ENCODE measurements at regions not wholly inside any gene's neighbourhood (a gene's known extent, or its start where the extent isn't known, plus 50 kb on each side); places are given as distances from the start of the nearest gene placed in this dataset.
"Not testable (repeated sequence)": the region's sequence is repeated elsewhere in the genome, so short reads cannot be mapped to it uniquely, and the experiment has no call there.

GRCh38 chr4:189869236-189869635, 71.4 kb upstream of the FRG1 start:
- Histone ChIP-seq H3K27me3 (ENCODE audit: control insufficient read depth, insufficient read depth, low read length) (no peaks in the 10 kb centered on the region), H2AFZ (ENCODE audit: low read length) (no peak overlapping the region), H3K9ac (ENCODE audit: insufficient read depth, low read length) (no peak overlapping the region), H4K20me1 (ENCODE audit: control insufficient read depth, extremely low read depth, insufficient read depth, low read length) (no peaks in the 10 kb centered on the region), H3K36me3 (ENCODE audit: control insufficient read depth, insufficient read depth, low read length) (no peaks in the 10 kb centered on the region), H3K4me1 (ENCODE audit: control insufficient read depth, extremely low read depth, insufficient read depth, low read length) (no peaks in the 10 kb centered on the region), H3K4me2 (ENCODE audit: extremely low read depth, insufficient read depth, low read length) (no peak overlapping the region), H3K9me3 (ENCODE audit: control insufficient read depth, insufficient read depth, low read depth, low read length) (no peaks in the 10 kb centered on the region), H3K27ac (ENCODE audit: insufficient read depth, low read length) (no peak overlapping the region), H3K4me3 (replicated peaks in 1 of 4; ENCODE audit: control extremely low read depth in 1 of 4, insufficient read depth in 1 of 4, low read depth in 3 of 4, low read length in 4 of 4) (no peak overlapping the region), H3K79me2 (ENCODE audit: control insufficient read depth, insufficient read depth, low read length) (no peaks in the 10 kb centered on the region)
- DNase-seq (ENCODE audit: low read depth in 2 of 2), result no peak
- TF ChIP-seq, protein P1, sequence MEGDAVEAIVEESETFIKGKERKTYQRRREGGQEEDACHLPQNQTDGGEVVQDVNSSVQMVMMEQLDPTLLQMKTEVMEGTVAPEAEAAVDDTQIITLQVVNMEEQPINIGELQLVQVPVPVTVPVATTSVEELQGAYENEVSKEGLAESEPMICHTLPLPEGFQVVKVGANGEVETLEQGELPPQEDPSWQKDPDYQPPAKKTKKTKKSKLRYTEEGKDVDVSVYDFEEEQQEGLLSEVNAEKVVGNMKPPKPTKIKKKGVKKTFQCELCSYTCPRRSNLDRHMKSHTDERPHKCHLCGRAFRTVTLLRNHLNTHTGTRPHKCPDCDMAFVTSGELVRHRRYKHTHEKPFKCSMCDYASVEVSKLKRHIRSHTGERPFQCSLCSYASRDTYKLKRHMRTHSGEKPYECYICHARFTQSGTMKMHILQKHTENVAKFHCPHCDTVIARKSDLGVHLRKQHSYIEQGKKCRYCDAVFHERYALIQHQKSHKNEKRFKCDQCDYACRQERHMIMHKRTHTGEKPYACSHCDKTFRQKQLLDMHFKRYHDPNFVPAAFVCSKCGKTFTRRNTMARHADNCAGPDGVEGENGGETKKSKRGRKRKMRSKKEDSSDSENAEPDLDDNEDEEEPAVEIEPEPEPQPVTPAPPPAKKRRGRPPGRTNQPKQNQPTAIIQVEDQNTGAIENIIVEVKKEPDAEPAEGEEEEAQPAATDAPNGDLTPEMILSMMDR (conservative IDR thresholded peaks at IDR 0.05 in 1 of 2, IDR thresholded peaks at IDR 0.05 in 1 of 2; ENCODE audit: low read depth in 1 of 2, low read length in 2 of 2), result no peak
- TF ChIP-seq EZH2 (IDR thresholded peaks at IDR 0.05; ENCODE audit: low read length, missing control alignments), result no peak

GRCh38 chr4:189870511-189871234, 70.0 kb upstream of the FRG1 start:
- Histone ChIP-seq H3K27me3 (ENCODE audit: control insufficient read depth, insufficient read depth, low read length) (no peaks in the 10 kb centered on the region), H3K4me2 (ENCODE audit: extremely low read depth, insufficient read depth, low read length) (no peak overlapping the region), H3K4me3 (replicated peaks in 1 of 4; ENCODE audit: control extremely low read depth in 1 of 4, insufficient read depth in 1 of 4, low read depth in 3 of 4, low read length in 4 of 4) (no peak overlapping the region), H3K9ac (ENCODE audit: insufficient read depth, low read length) (no peak overlapping the region), H3K79me2 (ENCODE audit: control insufficient read depth, insufficient read depth, low read length) (no peaks in the 10 kb centered on the region), H3K27ac (ENCODE audit: insufficient read depth, low read length) (no peak overlapping the region), H2AFZ (ENCODE audit: low read length) (no peak overlapping the region), H3K9me3 (ENCODE audit: control insufficient read depth, insufficient read depth, low read depth, low read length) (no peaks in the 10 kb centered on the region), H4K20me1 (ENCODE audit: control insufficient read depth, extremely low read depth, insufficient read depth, low read length) (no peaks in the 10 kb centered on the region), H3K36me3 (ENCODE audit: control insufficient read depth, insufficient read depth, low read length) (no peaks in the 10 kb centered on the region), H3K4me1 (ENCODE audit: control insufficient read depth, extremely low read depth, insufficient read depth, low read length) (no peaks in the 10 kb centered on the region)
- no peak for TF ChIP-seq EZH2 (IDR thresholded peaks at IDR 0.05; ENCODE audit: low read length, missing control alignments)
- TF ChIP-seq, protein P1 (conservative IDR thresholded peaks at IDR 0.05 in 1 of 2, IDR thresholded peaks at IDR 0.05 in 1 of 2; ENCODE audit: low read depth in 1 of 2, low read length in 2 of 2), result no peak
- DNase-seq (ENCODE audit: low read depth in 2 of 2), result no peak

GRCh38 chr4:189874591-189874990, 66.1 kb upstream of the FRG1 start:
- no peaks in the 10 kb centered on the region for H3K36me3 ChIP-seq (ENCODE audit: control insufficient read depth, insufficient read depth, low read length)
- H3K9ac ChIP-seq (ENCODE audit: insufficient read depth, low read length), result no peak overlapping the region
- no peak overlapping the region for H3K4me2 ChIP-seq (ENCODE audit: extremely low read depth, insufficient read depth, low read length)
- DNase-seq (ENCODE audit: low read depth in 2 of 2), result no peak
- no peaks in the 10 kb centered on the region for H3K4me1 ChIP-seq (ENCODE audit: control insufficient read depth, extremely low read depth, insufficient read depth, low read length)
- H3K27ac ChIP-seq (ENCODE audit: insufficient read depth, low read length), result no peak overlapping the region
- no peak overlapping the region for H2AFZ ChIP-seq (ENCODE audit: low read length)
- no peaks in the 10 kb centered on the region for H3K27me3 ChIP-seq (ENCODE audit: control insufficient read depth, insufficient read depth, low read length)
- H3K9me3 ChIP-seq (ENCODE audit: control insufficient read depth, insufficient read depth, low read depth, low read length), result no peaks in the 10 kb centered on the region
- TF ChIP-seq, protein P1 (conservative IDR thresholded peaks at IDR 0.05 in 1 of 2, IDR thresholded peaks at IDR 0.05 in 1 of 2; ENCODE audit: low read depth in 1 of 2, low read length in 2 of 2), result no peak
- no peak for TF ChIP-seq EZH2 (IDR thresholded peaks at IDR 0.05; ENCODE audit: low read length, missing control alignments)
- no peaks in the 10 kb centered on the region for H4K20me1 ChIP-seq (ENCODE audit: control insufficient read depth, extremely low read depth, insufficient read depth, low read length)
- no peak overlapping the region for H3K4me3 ChIP-seq (replicated peaks in 1 of 4; ENCODE audit: control extremely low read depth in 1 of 4, insufficient read depth in 1 of 4, low read depth in 3 of 4, low read length in 4 of 4)
- no peaks in the 10 kb centered on the region for H3K79me2 ChIP-seq (ENCODE audit: control insufficient read depth, insufficient read depth, low read length)

- not testable (repeated sequence) for H3K9me3 ChIP-seq (ENCODE audit: control insufficient read depth, insufficient read depth, low read depth, low read length); H4K20me1 ChIP-seq (ENCODE audit: control insufficient read depth, extremely low read depth, insufficient read depth, low read length); H3K4me3 ChIP-seq (replicated peaks in 1 of 4; ENCODE audit: control extremely low read depth in 1 of 4, insufficient read depth in 1 of 4, low read depth in 3 of 4, low read length in 4 of 4); H2AFZ ChIP-seq (ENCODE audit: low read length); H3K27ac ChIP-seq (ENCODE audit: insufficient read depth, low read length); H3K4me1 ChIP-seq (ENCODE audit: control insufficient read depth, extremely low read depth, insufficient read depth, low read length); H3K4me2 ChIP-seq (ENCODE audit: extremely low read depth, insufficient read depth, low read length); H3K9ac ChIP-seq (ENCODE audit: insufficient read depth, low read length); H3K79me2 ChIP-seq (ENCODE audit: control insufficient read depth, insufficient read depth, low read length); H3K36me3 ChIP-seq (ENCODE audit: control insufficient read depth, insufficient read depth, low read length); H3K27me3 ChIP-seq (ENCODE audit: control insufficient read depth, insufficient read depth, low read length)
- DNase-seq (ENCODE audit: low read depth in 2 of 2), result peak in 1 of 2 donors; percentile 2
These were observed 59.5 kb upstream of the FRG1 start for GRCh38 chr4:189881190-189881589.

- H3K79me2 ChIP-seq (ENCODE audit: control insufficient read depth, insufficient read depth, low read length); H3K4me2 ChIP-seq (ENCODE audit: extremely low read depth, insufficient read depth, low read length); H3K27me3 ChIP-seq (ENCODE audit: control insufficient read depth, insufficient read depth, low read length); H3K36me3 ChIP-seq (ENCODE audit: control insufficient read depth, insufficient read depth, low read length); H3K9me3 ChIP-seq (ENCODE audit: control insufficient read depth, insufficient read depth, low read depth, low read length); H4K20me1 ChIP-seq (ENCODE audit: control insufficient read depth, extremely low read depth, insufficient read depth, low read length); H2AFZ ChIP-seq (ENCODE audit: low read length); H3K4me1 ChIP-seq (ENCODE audit: control insufficient read depth, extremely low read depth, insufficient read depth, low read length); H3K27ac ChIP-seq (ENCODE audit: insufficient read depth, low read length); H3K9ac ChIP-seq (ENCODE audit: insufficient read depth, low read length); H3K4me3 ChIP-seq (replicated peaks in 1 of 4; ENCODE audit: control extremely low read depth in 1 of 4, insufficient read depth in 1 of 4, low read depth in 3 of 4, low read length in 4 of 4); DNase-seq (ENCODE audit: low read depth in 2 of 2): not testable (repeated sequence)
These were observed 52.3 kb upstream of the FRG1 start for GRCh38 chr4:189888407-189888806.

Data from fibroblast of lung (primary cell).